ENCODE measurements at regions not wholly inside any gene's neighbourhood (a gene's known extent, or its start where the extent isn't known, plus 50 kb on each side); places are given as distances from the start of the nearest gene placed in this dataset.
A peak's percentile ranks its signal among the peaks of the same experiment; 100 is the strongest.

GRCh38 chr1:111565079-111565478, 54.5 kb upstream of the RAP1A start:
- WGBS, 2 donors (ENCODE audit: low coverage in 1 of 2) = 76% methylated on average over 2 of the region's 2 CpGs; no CpG with 5 or more reads in 1 of the 2 donors
- Histone ChIP-seq H3K27ac (peak overlapping the region in 3 of 4 donors; percentile 25 to 66 (median 47)), H3K36me3 (no peaks in the 10 kb centered on the region), H3K9me3 (no peaks in the 10 kb centered on the region), H3K4me3 (no peak overlapping the region), H3K4me1 (peaks cover 0 to 4% (median 0%) of the 10 kb centered on the region in 4 donors), H3K27me3 (no peaks in the 10 kb centered on the region)
- in situ Hi-C loops (cut with MboI; ENCODE audit: low pct_ligation_motif_present in 1 of 4, low pct_unique_long_range_greater_than_20kb in 1 of 4, low sequenced_read_pairs in 3 of 4) (no loop called here), intact Hi-C loops (cut with DNase I; ENCODE audit: low total_unique reads) (no loop called here)
- no peak for DNase-seq
- TF ChIP-seq POLR2AphosphoS5 (IDR thresholded peaks at IDR 0.05) (peak in 1 of 3 donors; percentile 37), CTCF (IDR thresholded peaks at IDR 0.05) (no peak)

GRCh38 chr1:111565968-111566367, 53.6 kb upstream of the RAP1A start:
- no peak overlapping the region for H3K4me3 ChIP-seq
- intact Hi-C loops (cut with DNase I; ENCODE audit: low total_unique reads) (no loop called here), in situ Hi-C loops (cut with MboI; ENCODE audit: low pct_ligation_motif_present in 1 of 4, low pct_unique_long_range_greater_than_20kb in 1 of 4, low sequenced_read_pairs in 3 of 4) (no loop called here)
- no peak for TF ChIP-seq EP300 (IDR thresholded peaks at IDR 0.05; ENCODE audit: low read depth)
- no peak for TF ChIP-seq POLR2A (IDR thresholded peaks at IDR 0.05)
- TF ChIP-seq CTCF (IDR thresholded peaks at IDR 0.05) = no peak
- no peak for TF ChIP-seq POLR2AphosphoS5 (IDR thresholded peaks at IDR 0.05)
- H3K27me3 ChIP-seq = no peaks in the 10 kb centered on the region
- no peak for DNase-seq
- WGBS, 2 donors (ENCODE audit: low coverage in 1 of 2) = 67% methylated on average over 5 of the region's 5 CpGs
- no peaks in the 10 kb centered on the region for H3K9me3 ChIP-seq
- no peaks in the 10 kb centered on the region for H3K36me3 ChIP-seq
- H3K27ac ChIP-seq = peak overlapping the region in 1 of 4 donors; percentile 47
- peaks cover 0 to 4% (median under 1%) of the 10 kb centered on the region in 4 donors for H3K4me1 ChIP-seq

- Histone ChIP-seq H3K4me3 (no peak overlapping the region), H3K27ac (no peak overlapping the region), H3K27me3 (no peaks in the 10 kb centered on the region), H3K36me3 (no peaks in the 10 kb centered on the region), H3K4me1 (peaks cover 0 to 12% (median 7%) of the 10 kb centered on the region in 4 donors), H3K9me3 (no peaks in the 10 kb centered on the region)
- 77% methylated on average over 2 of the region's 2 CpGs; no CpG with 5 or more reads in 1 of the 2 donors for WGBS, 2 donors (ENCODE audit: low coverage in 1 of 2)
- intact Hi-C loops (cut with DNase I; ENCODE audit: low total_unique reads) (no loop called here), in situ Hi-C loops (cut with MboI; ENCODE audit: low pct_ligation_motif_present in 1 of 4, low pct_unique_long_range_greater_than_20kb in 1 of 4, low sequenced_read_pairs in 3 of 4) (no loop called here)
- TF ChIP-seq CTCF (IDR thresholded peaks at IDR 0.05) (no peak), POLR2AphosphoS5 (IDR thresholded peaks at IDR 0.05) (no peak), EP300 (IDR thresholded peaks at IDR 0.05; ENCODE audit: low read depth) (no peak), POLR2A (IDR thresholded peaks at IDR 0.05) (no peak)
- no peak for DNase-seq
Observed at GRCh38 chr1:111568160-111568647, 51.4 kb upstream of the RAP1A start.
